Astrocyte of the spinal cord (primary cell): ENCODE measurements at regions not wholly inside any gene's neighbourhood (a gene's known extent, or its start where the extent isn't known, plus 50 kb on each side); places are given as distances from the start of the nearest gene placed in this dataset.

Experiments
- DNase-seq: peaks from one replicate; pipeline ENCODE4 v3.0.0; 2011; ENCODE audit warnings: low read depth, low spot score
- H3K4me3 ChIP-seq: 2 replicates; pipeline ENCODE4 v1.5.1; 2011; ENCODE audit warnings: low read depth, mild to moderate bottlenecking, low read length, moderate library complexity
- in situ Hi-C: cut with HindIII; loops from 2 replicates; pipeline ENCODE4 v1.10.0; 2017; ENCODE audit warnings: low sequenced_read_pairs
- TF ChIP-seq, protein P1 (sequence below): IDR thresholded peaks from 2 replicates; pipeline ENCODE4 v1.5.1; 2012; ENCODE audit warnings: low read depth, mild to moderate bottlenecking, low read length, inconsistent platforms

GRCh38 chr11:116539836-116540418 is 232.9 kb downstream of the BUD13 start:
- in situ Hi-C loops = no loop called here
- no peak for DNase-seq
- TF ChIP-seq, protein P1, sequence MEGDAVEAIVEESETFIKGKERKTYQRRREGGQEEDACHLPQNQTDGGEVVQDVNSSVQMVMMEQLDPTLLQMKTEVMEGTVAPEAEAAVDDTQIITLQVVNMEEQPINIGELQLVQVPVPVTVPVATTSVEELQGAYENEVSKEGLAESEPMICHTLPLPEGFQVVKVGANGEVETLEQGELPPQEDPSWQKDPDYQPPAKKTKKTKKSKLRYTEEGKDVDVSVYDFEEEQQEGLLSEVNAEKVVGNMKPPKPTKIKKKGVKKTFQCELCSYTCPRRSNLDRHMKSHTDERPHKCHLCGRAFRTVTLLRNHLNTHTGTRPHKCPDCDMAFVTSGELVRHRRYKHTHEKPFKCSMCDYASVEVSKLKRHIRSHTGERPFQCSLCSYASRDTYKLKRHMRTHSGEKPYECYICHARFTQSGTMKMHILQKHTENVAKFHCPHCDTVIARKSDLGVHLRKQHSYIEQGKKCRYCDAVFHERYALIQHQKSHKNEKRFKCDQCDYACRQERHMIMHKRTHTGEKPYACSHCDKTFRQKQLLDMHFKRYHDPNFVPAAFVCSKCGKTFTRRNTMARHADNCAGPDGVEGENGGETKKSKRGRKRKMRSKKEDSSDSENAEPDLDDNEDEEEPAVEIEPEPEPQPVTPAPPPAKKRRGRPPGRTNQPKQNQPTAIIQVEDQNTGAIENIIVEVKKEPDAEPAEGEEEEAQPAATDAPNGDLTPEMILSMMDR = no peak
- H3K4me3 ChIP-seq = no peak overlapping the region

GRCh38 chr11:116539211-116539610 is 233.6 kb downstream of the BUD13 start:
- no peak for DNase-seq
- in situ Hi-C loops = no loop called here

GRCh38 chr11:116538677-116539076 is 234.1 kb downstream of the BUD13 start:
- in situ Hi-C loops = no loop called here
- TF ChIP-seq, protein P1 = no peak
- no peak overlapping the region for H3K4me3 ChIP-seq
- DNase-seq = no peak

More at GRCh38 chr11:116539211-116539610, 233.6 kb downstream of the BUD13 start:
- TF ChIP-seq, protein P1 = no peak
- no peak overlapping the region for H3K4me3 ChIP-seq

DNA sequence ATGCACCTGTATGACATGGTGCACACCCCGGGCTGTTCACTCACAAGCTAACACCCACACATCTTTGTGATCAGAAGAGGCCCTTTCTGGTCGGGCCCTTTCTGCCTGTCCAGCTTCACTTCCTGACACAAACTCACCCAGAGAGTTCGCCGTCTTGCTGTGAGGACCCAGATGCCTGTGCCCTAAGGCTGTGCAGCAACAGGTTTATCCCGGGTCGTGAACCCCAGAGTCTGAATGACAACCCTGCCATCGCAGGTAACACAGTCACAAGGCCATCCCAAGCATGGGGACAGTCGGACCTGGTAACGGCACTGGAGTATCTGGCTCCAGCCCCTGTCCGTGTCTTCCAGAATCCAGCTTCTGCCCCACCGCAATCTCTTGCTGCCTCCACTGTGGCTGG is 235.1 kb downstream of the BUD13 start:
- TF ChIP-seq, protein P1 = no peak
- no peak for DNase-seq
- no peak overlapping the region for H3K4me3 ChIP-seq
- in situ Hi-C loops = no loop called here

DNA sequence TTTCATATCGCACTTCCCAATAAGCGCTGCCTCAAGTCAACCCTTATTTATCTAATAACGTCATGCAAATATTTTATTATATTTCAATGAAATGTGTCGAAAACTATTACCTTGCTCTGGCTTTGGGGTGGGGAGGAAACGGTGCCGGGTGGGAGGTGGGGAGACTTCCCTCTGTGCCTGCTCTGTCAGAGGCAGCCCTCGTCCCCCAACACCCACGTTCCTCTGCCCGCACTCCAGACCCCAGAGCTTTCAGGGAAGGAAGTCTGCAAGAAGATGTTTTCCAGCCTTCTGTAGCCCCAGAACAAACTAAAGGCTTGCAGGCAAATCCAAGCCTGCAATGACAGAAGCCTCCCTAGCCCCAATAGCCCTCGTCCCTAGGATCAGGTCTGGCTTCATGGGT is 235.7 kb downstream of the BUD13 start:
- no peak for DNase-seq
- H3K4me3 ChIP-seq = no peak overlapping the region
- TF ChIP-seq, protein P1 = no peak
- in situ Hi-C loops = no loop called here

DNA sequence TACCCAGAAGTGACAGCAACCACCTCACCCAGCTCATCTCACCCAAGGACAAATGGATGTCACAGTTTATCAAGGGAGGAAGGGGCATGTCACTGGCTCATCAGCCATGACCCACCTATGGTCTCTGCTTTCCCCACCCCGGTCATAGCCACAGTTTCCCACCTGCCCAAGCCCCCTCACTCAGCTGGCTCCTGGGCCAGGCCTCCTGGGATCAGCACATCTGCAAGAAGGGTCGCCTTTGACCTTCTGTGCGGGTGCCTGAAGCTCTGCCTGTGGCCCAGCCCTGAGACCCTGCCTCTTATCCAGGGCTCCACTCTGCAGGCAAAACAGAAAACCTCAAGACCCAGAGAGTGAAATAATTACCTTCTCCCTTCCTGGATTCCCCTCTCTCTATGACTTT is 236.4 kb downstream of the BUD13 start:
- in situ Hi-C loops = no loop called here
- TF ChIP-seq, protein P1 = no peak
- DNase-seq = no peak
- H3K4me3 ChIP-seq = no peak overlapping the region
